Astrocyte of the cerebellum (primary cell): ENCODE measurements at regions not wholly inside any gene's neighbourhood (a gene's known extent, or its start where the extent isn't known, plus 50 kb on each side); places are given as distances from the start of the nearest gene placed in this dataset.

ENCODE experiments used
- DNase-seq: peaks from one replicate; pipeline ENCODE4 v3.0.0-alpha.2; 2011; ENCODE audit warnings: low read depth
- H3K4me3 ChIP-seq: 2 replicates; pipeline ENCODE4 v1.5.1; 2011; ENCODE audit warnings: mild to moderate bottlenecking, low read depth, low read length, moderate library complexity
- CTCF ChIP-seq: IDR thresholded peaks from 2 replicates; pipeline ENCODE4 v1.5.1; 2012; ENCODE audit warnings: low read length, low read depth, moderate library complexity, mild to moderate bottlenecking; ENCODE audit errors: missing control alignments
- in situ Hi-C: cut with HindIII; loops from 2 replicates; pipeline ENCODE4 v1.10.0; 2017; ENCODE audit warnings: low sequenced_read_pairs

GRCh38 chr18:41155910-41156851, 798.9 kb upstream of the PIK3C3 start:
- H3K4me3 ChIP-seq = no peak overlapping the region
- DNase-seq = no peak
- in situ Hi-C loops = no loop called here
- TF ChIP-seq CTCF = no peak

GRCh38 chr18:41155025-41155424, 800.0 kb upstream of the PIK3C3 start:
- no peak for TF ChIP-seq CTCF
- in situ Hi-C loops = no loop called here
- H3K4me3 ChIP-seq = no peak overlapping the region
- DNase-seq = no peak

GRCh38 chr18:41153871-41154270, 801.2 kb upstream of the PIK3C3 start:
- H3K4me3 ChIP-seq = no peak overlapping the region
- no peak for DNase-seq
- in situ Hi-C loops = no loop called here
- no peak for TF ChIP-seq CTCF

DNA sequence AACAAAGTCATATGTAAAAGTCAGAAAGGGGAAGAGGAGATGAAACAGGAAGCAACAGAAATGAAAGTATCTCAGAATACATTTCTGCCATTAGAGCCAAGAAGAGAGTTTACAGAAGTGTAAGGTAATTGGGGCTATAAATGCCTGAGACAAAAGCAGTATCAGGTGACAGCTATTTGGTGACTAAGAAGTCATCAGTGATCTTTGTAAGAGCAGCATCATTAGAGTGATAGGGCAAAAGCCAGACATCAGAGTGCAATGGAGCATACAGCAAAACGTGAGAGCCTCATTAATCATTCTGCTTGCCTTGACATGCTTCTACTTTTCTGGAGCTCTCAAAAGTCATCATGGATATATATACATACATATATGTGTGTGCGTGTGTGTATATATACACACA, 804.7 kb upstream of the PIK3C3 start:
- DNase-seq = no peak
- in situ Hi-C loops = no loop called here
- H3K4me3 ChIP-seq = no peak overlapping the region
- no peak for TF ChIP-seq CTCF

GRCh38 chr18:41146301-41146700, 808.7 kb upstream of the PIK3C3 start:
- no peak overlapping the region for H3K4me3 ChIP-seq
- no peak for TF ChIP-seq CTCF
- in situ Hi-C loops = no loop called here
- DNase-seq = no peak

DNA sequence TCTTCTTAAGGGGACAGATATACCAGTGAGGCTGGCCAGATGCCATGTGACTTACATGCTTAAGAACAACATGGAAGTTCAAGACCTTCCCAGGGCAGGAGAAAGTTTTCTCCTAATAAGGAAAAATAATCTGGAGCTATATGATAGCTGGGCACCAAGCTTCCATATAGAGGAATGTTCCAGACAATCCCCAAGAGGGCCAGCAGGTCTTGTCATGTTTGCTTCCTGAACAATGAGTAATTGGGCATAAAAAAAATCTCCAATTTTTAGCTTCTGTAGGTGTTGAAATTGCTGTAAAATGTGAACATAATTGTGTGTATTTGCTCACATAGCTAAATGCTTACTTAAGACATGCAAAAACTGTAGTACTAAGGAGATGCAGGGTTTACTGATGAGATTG, 809.5 kb upstream of the PIK3C3 start:
- in situ Hi-C loops = no loop called here
- no peak for DNase-seq
- no peak for TF ChIP-seq CTCF
- no peak overlapping the region for H3K4me3 ChIP-seq
